ENCODE measurements at regions not wholly inside any gene's neighbourhood (a gene's known extent, or its start where the extent isn't known, plus 50 kb on each side); places are given as distances from the start of the nearest gene placed in this dataset.

DNA sequence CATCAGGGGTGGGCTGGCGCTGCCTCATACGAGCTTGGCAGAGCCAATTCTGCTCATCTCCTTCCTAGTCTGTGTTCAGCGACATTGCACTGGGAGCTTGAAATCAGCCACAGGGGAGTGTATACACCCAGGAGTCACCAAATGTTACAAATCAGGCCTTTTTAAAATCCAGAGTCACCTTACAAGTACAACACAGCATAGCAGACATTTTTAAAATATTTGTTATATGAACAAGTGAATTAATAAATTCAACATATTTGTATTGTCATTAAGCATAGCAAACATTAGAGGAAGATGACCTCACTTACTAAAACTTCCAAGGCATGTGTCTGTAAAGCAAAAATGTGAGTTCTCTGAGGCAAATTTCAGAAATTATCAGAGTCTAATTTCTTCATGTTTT is 210.0 kb downstream of the HLX start:
- TF ChIP-seq MXI1 (conservative IDR thresholded peaks at IDR 0.05; ENCODE audit: poor library complexity, severe bottlenecking) (no peak), EP300 (conservative IDR thresholded peaks at IDR 0.05; ENCODE audit: poor library complexity, severe bottlenecking) (no peak), SMC3 (conservative IDR thresholded peaks at IDR 0.05; ENCODE audit: poor library complexity) (no peak), POLR2AphosphoS5 (IDR thresholded peaks at IDR 0.05) (no peak), TAF1 (IDR thresholded peaks at IDR 0.05; ENCODE audit: low read depth) (no peak), RAD21 (conservative IDR thresholded peaks at IDR 0.05) (no peak), EZH2 (IDR thresholded peaks at IDR 0.05; ENCODE audit: borderline replicate concordance, insufficient read depth, low read length, poor library complexity, severe bottlenecking) (no peak)
- TF ChIP-seq, protein P1, sequence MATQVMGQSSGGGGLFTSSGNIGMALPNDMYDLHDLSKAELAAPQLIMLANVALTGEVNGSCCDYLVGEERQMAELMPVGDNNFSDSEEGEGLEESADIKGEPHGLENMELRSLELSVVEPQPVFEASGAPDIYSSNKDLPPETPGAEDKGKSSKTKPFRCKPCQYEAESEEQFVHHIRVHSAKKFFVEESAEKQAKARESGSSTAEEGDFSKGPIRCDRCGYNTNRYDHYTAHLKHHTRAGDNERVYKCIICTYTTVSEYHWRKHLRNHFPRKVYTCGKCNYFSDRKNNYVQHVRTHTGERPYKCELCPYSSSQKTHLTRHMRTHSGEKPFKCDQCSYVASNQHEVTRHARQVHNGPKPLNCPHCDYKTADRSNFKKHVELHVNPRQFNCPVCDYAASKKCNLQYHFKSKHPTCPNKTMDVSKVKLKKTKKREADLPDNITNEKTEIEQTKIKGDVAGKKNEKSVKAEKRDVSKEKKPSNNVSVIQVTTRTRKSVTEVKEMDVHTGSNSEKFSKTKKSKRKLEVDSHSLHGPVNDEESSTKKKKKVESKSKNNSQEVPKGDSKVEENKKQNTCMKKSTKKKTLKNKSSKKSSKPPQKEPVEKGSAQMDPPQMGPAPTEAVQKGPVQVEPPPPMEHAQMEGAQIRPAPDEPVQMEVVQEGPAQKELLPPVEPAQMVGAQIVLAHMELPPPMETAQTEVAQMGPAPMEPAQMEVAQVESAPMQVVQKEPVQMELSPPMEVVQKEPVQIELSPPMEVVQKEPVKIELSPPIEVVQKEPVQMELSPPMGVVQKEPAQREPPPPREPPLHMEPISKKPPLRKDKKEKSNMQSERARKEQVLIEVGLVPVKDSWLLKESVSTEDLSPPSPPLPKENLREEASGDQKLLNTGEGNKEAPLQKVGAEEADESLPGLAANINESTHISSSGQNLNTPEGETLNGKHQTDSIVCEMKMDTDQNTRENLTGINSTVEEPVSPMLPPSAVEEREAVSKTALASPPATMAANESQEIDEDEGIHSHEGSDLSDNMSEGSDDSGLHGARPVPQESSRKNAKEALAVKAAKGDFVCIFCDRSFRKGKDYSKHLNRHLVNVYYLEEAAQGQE (IDR thresholded peaks at IDR 0.05; ENCODE audit: borderline replicate concordance) = no peak
- TF ChIP-seq, protein P2, sequence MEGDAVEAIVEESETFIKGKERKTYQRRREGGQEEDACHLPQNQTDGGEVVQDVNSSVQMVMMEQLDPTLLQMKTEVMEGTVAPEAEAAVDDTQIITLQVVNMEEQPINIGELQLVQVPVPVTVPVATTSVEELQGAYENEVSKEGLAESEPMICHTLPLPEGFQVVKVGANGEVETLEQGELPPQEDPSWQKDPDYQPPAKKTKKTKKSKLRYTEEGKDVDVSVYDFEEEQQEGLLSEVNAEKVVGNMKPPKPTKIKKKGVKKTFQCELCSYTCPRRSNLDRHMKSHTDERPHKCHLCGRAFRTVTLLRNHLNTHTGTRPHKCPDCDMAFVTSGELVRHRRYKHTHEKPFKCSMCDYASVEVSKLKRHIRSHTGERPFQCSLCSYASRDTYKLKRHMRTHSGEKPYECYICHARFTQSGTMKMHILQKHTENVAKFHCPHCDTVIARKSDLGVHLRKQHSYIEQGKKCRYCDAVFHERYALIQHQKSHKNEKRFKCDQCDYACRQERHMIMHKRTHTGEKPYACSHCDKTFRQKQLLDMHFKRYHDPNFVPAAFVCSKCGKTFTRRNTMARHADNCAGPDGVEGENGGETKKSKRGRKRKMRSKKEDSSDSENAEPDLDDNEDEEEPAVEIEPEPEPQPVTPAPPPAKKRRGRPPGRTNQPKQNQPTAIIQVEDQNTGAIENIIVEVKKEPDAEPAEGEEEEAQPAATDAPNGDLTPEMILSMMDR (IDR thresholded peaks at IDR 0.05; ENCODE audit: poor library complexity, severe bottlenecking) = no peak
- Histone ChIP-seq H3K9me2 (ENCODE audit: insufficient read depth, low read length) (no peaks in the 10 kb centered on the region), H3K27ac (ENCODE audit: low read length) (no peak overlapping the region), H3K79me2 (replicated peaks; ENCODE audit: insufficient read depth, low read length) (no peaks in the 10 kb centered on the region), H3K27me3 (ENCODE audit: insufficient read depth, low read depth, low read length) (no peaks in the 10 kb centered on the region), H3K9me3 (ENCODE audit: low read length) (no peaks in the 10 kb centered on the region), H3K4me3 (ENCODE audit: low read length) (no peak overlapping the region), H3K4me2 (ENCODE audit: low read length) (no peak overlapping the region), H4K20me1 (ENCODE audit: insufficient read depth) (no peaks in the 10 kb centered on the region), H2AFZ (ENCODE audit: low read depth, low read length) (no peak overlapping the region), H3K36me3 (ENCODE audit: insufficient read depth, low read length) (no peaks in the 10 kb centered on the region), H3F3A (ENCODE audit: insufficient read depth, low read length, poor library complexity, severe bottlenecking) (no peaks in the 10 kb centered on the region), H3K9ac (ENCODE audit: low read length) (no peak overlapping the region)

DNA sequence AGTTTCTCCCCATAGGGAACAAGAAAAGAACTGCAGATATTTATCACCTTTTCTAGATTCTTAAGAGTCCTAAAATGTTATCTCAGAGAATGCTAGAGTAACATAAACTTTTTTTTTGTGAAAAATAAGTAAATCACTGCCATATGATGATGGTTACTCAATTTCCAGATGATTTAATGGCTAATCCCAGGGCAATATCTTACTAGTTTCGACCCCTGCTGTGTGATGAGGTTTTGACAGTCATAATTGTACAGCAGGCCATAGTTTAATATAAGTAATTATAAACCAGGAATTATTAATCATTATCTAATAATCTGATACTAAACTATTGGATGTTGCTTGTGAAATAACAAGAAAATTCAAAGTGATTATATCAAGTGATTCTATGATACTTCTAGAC is 210.6 kb downstream of the HLX start:
- Histone ChIP-seq H3K27me3 (ENCODE audit: insufficient read depth, low read depth, low read length) (no peaks in the 10 kb centered on the region), H3F3A (ENCODE audit: insufficient read depth, low read length, poor library complexity, severe bottlenecking) (no peaks in the 10 kb centered on the region), H3K9ac (ENCODE audit: low read length) (no peak overlapping the region), H3K36me3 (ENCODE audit: insufficient read depth, low read length) (no peaks in the 10 kb centered on the region), H3K9me2 (ENCODE audit: insufficient read depth, low read length) (no peaks in the 10 kb centered on the region), H3K4me2 (ENCODE audit: low read length) (no peak overlapping the region), H4K20me1 (ENCODE audit: insufficient read depth) (no peaks in the 10 kb centered on the region), H3K9me3 (ENCODE audit: low read length) (no peaks in the 10 kb centered on the region), H2AFZ (ENCODE audit: low read depth, low read length) (no peak overlapping the region), H3K4me3 (ENCODE audit: low read length) (no peak overlapping the region), H3K79me2 (replicated peaks; ENCODE audit: insufficient read depth, low read length) (no peaks in the 10 kb centered on the region), H3K27ac (ENCODE audit: low read length) (no peak overlapping the region)
- TF ChIP-seq, protein P2 (IDR thresholded peaks at IDR 0.05; ENCODE audit: poor library complexity, severe bottlenecking) = no peak
- TF ChIP-seq MXI1 (conservative IDR thresholded peaks at IDR 0.05; ENCODE audit: poor library complexity, severe bottlenecking) = no peak
- TF ChIP-seq RAD21 (conservative IDR thresholded peaks at IDR 0.05) = no peak
- TF ChIP-seq, protein P1 (IDR thresholded peaks at IDR 0.05; ENCODE audit: borderline replicate concordance) = no peak
- TF ChIP-seq TAF1 (IDR thresholded peaks at IDR 0.05; ENCODE audit: low read depth) = no peak
- TF ChIP-seq POLR2AphosphoS5 (IDR thresholded peaks at IDR 0.05) = no peak
